Breast epithelium (tissue), 3 donors: ENCODE measurements at regions not wholly inside any gene's neighbourhood (a gene's known extent, or its start where the extent isn't known, plus 50 kb on each side); places are given as distances from the start of the nearest gene placed in this dataset.

ENCODE experiments used
- CTCF ChIP-seq, 3 donors: fragments of 450-650 bp; IDR thresholded peaks; one replicate each; pipeline ENCODE4 v1.5.1; 2016 to 2017; ENCODE audit warnings: antibody characterized with exemption in 3 of 3, mild to moderate bottlenecking in 3 of 3, moderate library complexity in 3 of 3
- POLR2A ChIP-seq: fragments of 450-650 bp; IDR thresholded peaks from one replicate; pipeline ENCODE4 v1.6.1; 2016; ENCODE audit warnings: antibody characterized with exemption, mild to moderate bottlenecking, moderate library complexity

- TF ChIP-seq CTCF (IDR thresholded peaks at IDR 0.05) (no peak), POLR2A (no peak)
Observed at GRCh38 chr10:58968389-58968755, 208.1 kb upstream of the PHYHIPL start.
